GM19238 (cell line): ENCODE measurements at regions not wholly inside any gene's neighbourhood (a gene's known extent, or its start where the extent isn't known, plus 50 kb on each side); places are given as distances from the start of the nearest gene placed in this dataset.
A peak's percentile ranks its signal among the peaks of the same experiment; 100 is the strongest.
"Not testable (repeated sequence)": the region's sequence is repeated elsewhere in the genome, so short reads cannot be mapped to it uniquely, and the experiment has no call there.

Experiments
- DNase-seq: peaks from one replicate; pipeline ENCODE4 v3.0.0; 2011; ENCODE audit warnings: low spot score; ENCODE audit not compliant: insufficient read length

- no peak for DNase-seq
Observed at GRCh38 chr9:15113288-15113687, 193.7 kb downstream of the TTC39B start.

- no peak for DNase-seq
Observed at GRCh38 chr9:15111071-15111470, 195.9 kb downstream of the TTC39B start.

- DNase-seq = peak; percentile 5
Observed at GRCh38 chr9:15104826-15105420, 194.7 kb upstream of the FREM1 start.

- no peak for DNase-seq
Observed at GRCh38 chr9:15103290-15103689, 193.1 kb upstream of the FREM1 start.

GRCh38 chr9:15101095-15101494 is 190.9 kb upstream of the FREM1 start:
- DNase-seq = no peak

- no peak for DNase-seq
Observed at GRCh38 chr9:15100571-15100970, 190.3 kb upstream of the FREM1 start.

- DNase-seq = no peak
Observed at GRCh38 chr9:15096972-15097371, 186.7 kb upstream of the FREM1 start.

GRCh38 chr9:15086778-15087324 is 176.6 kb upstream of the FREM1 start:
- DNase-seq = no peak

GRCh38 chr9:15086156-15086763 is 176.0 kb upstream of the FREM1 start:
- no peak for DNase-seq

GRCh38 chr9:15081021-15081753 is 171.0 kb upstream of the FREM1 start:
- no peak for DNase-seq

GRCh38 chr9:15080401-15080800 is 170.2 kb upstream of the FREM1 start:
- no peak for DNase-seq

- no peak for DNase-seq
Observed at GRCh38 chr9:15079989-15080388, 169.8 kb upstream of the FREM1 start.

GRCh38 chr9:15077946-15078729 is 167.9 kb upstream of the FREM1 start:
- DNase-seq = no peak

- DNase-seq = no peak
Observed at GRCh38 chr9:15073620-15074019, 163.4 kb upstream of the FREM1 start.

GRCh38 chr9:15070716-15071115 is 160.5 kb upstream of the FREM1 start:
- no peak for DNase-seq

- no peak for DNase-seq
Observed at GRCh38 chr9:15069106-15069505, 158.9 kb upstream of the FREM1 start.

- DNase-seq = no peak
Observed at GRCh38 chr9:15068261-15068660, 158.0 kb upstream of the FREM1 start.

GRCh38 chr9:15059003-15059402 is 148.8 kb upstream of the FREM1 start:
- no peak for DNase-seq

- DNase-seq = no peak
Observed at GRCh38 chr9:15058236-15058635, 148.0 kb upstream of the FREM1 start.

- DNase-seq = not testable (repeated sequence)
Observed at GRCh38 chr9:15055284-15055683, 145.1 kb upstream of the FREM1 start.

- DNase-seq = no peak
Observed at GRCh38 chr9:15048772-15049171, 138.5 kb upstream of the FREM1 start.
